ENCODE measurements at regions not wholly inside any gene's neighbourhood (a gene's known extent, or its start where the extent isn't known, plus 50 kb on each side); places are given as distances from the start of the nearest gene placed in this dataset.
"Not testable (repeated sequence)": the region's sequence is repeated elsewhere in the genome, so short reads cannot be mapped to it uniquely, and the experiment has no call there.

- H3K79me2 ChIP-seq (ENCODE audit: low read length) = no peaks in the 10 kb centered on the region
- no peaks in the 10 kb centered on the region for H3K4me1 ChIP-seq (ENCODE audit: low read length)
- H3K9ac ChIP-seq (ENCODE audit: low read length) = no peak overlapping the region
- H3F3A ChIP-seq (ENCODE audit: insufficient read depth, low read length) = no peaks in the 10 kb centered on the region
- no peak for TF ChIP-seq EZH2phosphoT487 (IDR thresholded peaks at IDR 0.05; ENCODE audit: low read length)
- no peak for TF ChIP-seq EZH2 (optimal IDR thresholded peaks at IDR 0.05; ENCODE audit: low read depth, low read length)
- TF ChIP-seq, protein P1, sequence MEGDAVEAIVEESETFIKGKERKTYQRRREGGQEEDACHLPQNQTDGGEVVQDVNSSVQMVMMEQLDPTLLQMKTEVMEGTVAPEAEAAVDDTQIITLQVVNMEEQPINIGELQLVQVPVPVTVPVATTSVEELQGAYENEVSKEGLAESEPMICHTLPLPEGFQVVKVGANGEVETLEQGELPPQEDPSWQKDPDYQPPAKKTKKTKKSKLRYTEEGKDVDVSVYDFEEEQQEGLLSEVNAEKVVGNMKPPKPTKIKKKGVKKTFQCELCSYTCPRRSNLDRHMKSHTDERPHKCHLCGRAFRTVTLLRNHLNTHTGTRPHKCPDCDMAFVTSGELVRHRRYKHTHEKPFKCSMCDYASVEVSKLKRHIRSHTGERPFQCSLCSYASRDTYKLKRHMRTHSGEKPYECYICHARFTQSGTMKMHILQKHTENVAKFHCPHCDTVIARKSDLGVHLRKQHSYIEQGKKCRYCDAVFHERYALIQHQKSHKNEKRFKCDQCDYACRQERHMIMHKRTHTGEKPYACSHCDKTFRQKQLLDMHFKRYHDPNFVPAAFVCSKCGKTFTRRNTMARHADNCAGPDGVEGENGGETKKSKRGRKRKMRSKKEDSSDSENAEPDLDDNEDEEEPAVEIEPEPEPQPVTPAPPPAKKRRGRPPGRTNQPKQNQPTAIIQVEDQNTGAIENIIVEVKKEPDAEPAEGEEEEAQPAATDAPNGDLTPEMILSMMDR (IDR thresholded peaks at IDR 0.05; ENCODE audit: low read length) = no peak
- no peak overlapping the region for H2AFZ ChIP-seq (ENCODE audit: low read length)
- H3K4me2 ChIP-seq (ENCODE audit: low read depth, low read length) = no peak overlapping the region
- H3K36me3 ChIP-seq (replicated peaks; ENCODE audit: insufficient read depth, low read length) = no peaks in the 10 kb centered on the region
- H3K9me3 ChIP-seq (replicated peaks; ENCODE audit: insufficient read depth, low read length) = no peaks in the 10 kb centered on the region
- no peak overlapping the region for H3K27ac ChIP-seq (ENCODE audit: low read length)
- no peak overlapping the region for H3K4me3 ChIP-seq (ENCODE audit: low read length)
- no peaks in the 10 kb centered on the region for H4K20me1 ChIP-seq (ENCODE audit: insufficient read depth, low read length)
- no peaks in the 10 kb centered on the region for H3K9me2 ChIP-seq (replicated peaks; ENCODE audit: insufficient read depth, low read length)
- no peak for DNase-seq
- H3K27me3 ChIP-seq (replicated peaks; ENCODE audit: insufficient read depth, low read length) = no peaks in the 10 kb centered on the region
Observed at GRCh38 chr4:53889326-53890055, 174.9 kb downstream of the CHIC2 start.

DNA sequence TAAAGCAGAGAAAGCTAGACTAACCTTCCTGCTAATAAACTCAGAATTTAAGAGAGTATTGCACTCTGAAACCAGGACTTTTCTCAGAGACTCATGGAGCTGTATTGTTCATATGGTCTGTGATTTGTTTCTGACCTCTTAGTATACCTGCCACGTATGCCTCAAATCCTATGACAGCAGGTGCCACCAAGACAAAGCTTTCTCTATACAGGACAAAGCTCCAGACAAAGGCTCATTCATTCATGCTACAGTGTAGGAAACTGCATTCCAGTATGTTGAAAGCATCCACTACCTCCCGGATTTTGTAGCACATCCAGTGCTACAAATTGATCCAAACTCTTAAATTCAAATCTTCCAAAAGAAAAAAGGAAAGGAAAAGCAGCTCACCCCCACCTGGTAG, 178.3 kb downstream of the CHIC2 start:
- H3K9me2 ChIP-seq (replicated peaks; ENCODE audit: insufficient read depth, low read length) = no peaks in the 10 kb centered on the region
- H3K27me3 ChIP-seq (replicated peaks; ENCODE audit: insufficient read depth, low read length) = no peaks in the 10 kb centered on the region
- H3K4me2 ChIP-seq (ENCODE audit: low read depth, low read length) = no peak overlapping the region
- H3K36me3 ChIP-seq (replicated peaks; ENCODE audit: insufficient read depth, low read length) = no peaks in the 10 kb centered on the region
- H3K9ac ChIP-seq (ENCODE audit: low read length) = no peak overlapping the region
- TF ChIP-seq EZH2phosphoT487 (IDR thresholded peaks at IDR 0.05; ENCODE audit: low read length) = no peak
- no peak for TF ChIP-seq EZH2 (optimal IDR thresholded peaks at IDR 0.05; ENCODE audit: low read depth, low read length)
- no peaks in the 10 kb centered on the region for H3F3A ChIP-seq (ENCODE audit: insufficient read depth, low read length)
- H3K4me1 ChIP-seq (ENCODE audit: low read length) = no peaks in the 10 kb centered on the region
- H3K27ac ChIP-seq (ENCODE audit: low read length) = no peak overlapping the region
- H3K9me3 ChIP-seq (replicated peaks; ENCODE audit: insufficient read depth, low read length) = no peaks in the 10 kb centered on the region
- H2AFZ ChIP-seq (ENCODE audit: low read length) = no peak overlapping the region
- no peaks in the 10 kb centered on the region for H3K79me2 ChIP-seq (ENCODE audit: low read length)
- no peaks in the 10 kb centered on the region for H4K20me1 ChIP-seq (ENCODE audit: insufficient read depth, low read length)
- DNase-seq = no peak
- no peak overlapping the region for H3K4me3 ChIP-seq (ENCODE audit: low read length)

- no peak overlapping the region for H3K4me3 ChIP-seq (ENCODE audit: low read length)
- H3K9me3 ChIP-seq (replicated peaks; ENCODE audit: insufficient read depth, low read length) = no peaks in the 10 kb centered on the region
- no peaks in the 10 kb centered on the region for H4K20me1 ChIP-seq (ENCODE audit: insufficient read depth, low read length)
- no peaks in the 10 kb centered on the region for H3K36me3 ChIP-seq (replicated peaks; ENCODE audit: insufficient read depth, low read length)
- H3F3A ChIP-seq (ENCODE audit: insufficient read depth, low read length) = no peaks in the 10 kb centered on the region
- no peak for DNase-seq
- no peaks in the 10 kb centered on the region for H3K4me1 ChIP-seq (ENCODE audit: low read length)
- no peak overlapping the region for H3K4me2 ChIP-seq (ENCODE audit: low read depth, low read length)
- no peaks in the 10 kb centered on the region for H3K79me2 ChIP-seq (ENCODE audit: low read length)
- H3K27me3 ChIP-seq (replicated peaks; ENCODE audit: insufficient read depth, low read length) = no peaks in the 10 kb centered on the region
- H3K9ac ChIP-seq (ENCODE audit: low read length) = no peak overlapping the region
- H3K9me2 ChIP-seq (replicated peaks; ENCODE audit: insufficient read depth, low read length) = no peaks in the 10 kb centered on the region
- H3K27ac ChIP-seq (ENCODE audit: low read length) = no peak overlapping the region
- TF ChIP-seq, protein P1 (IDR thresholded peaks at IDR 0.05; ENCODE audit: low read length) = no peak
- TF ChIP-seq EZH2phosphoT487 (IDR thresholded peaks at IDR 0.05; ENCODE audit: low read length) = no peak
- TF ChIP-seq EZH2 (optimal IDR thresholded peaks at IDR 0.05; ENCODE audit: low read depth, low read length) = no peak
- H2AFZ ChIP-seq (ENCODE audit: low read length) = no peak overlapping the region
Observed at GRCh38 chr4:53885668-53886067, 178.7 kb downstream of the CHIC2 start.

GRCh38 chr4:53877096-53877495, 187.3 kb downstream of the CHIC2 start:
- not testable (repeated sequence) for H4K20me1 ChIP-seq (ENCODE audit: insufficient read depth, low read length); H3K9ac ChIP-seq (ENCODE audit: low read length); H2AFZ ChIP-seq (ENCODE audit: low read length); H3K36me3 ChIP-seq (replicated peaks; ENCODE audit: insufficient read depth, low read length); H3K4me3 ChIP-seq (ENCODE audit: low read length); H3K9me2 ChIP-seq (replicated peaks; ENCODE audit: insufficient read depth, low read length); H3K4me1 ChIP-seq (ENCODE audit: low read length); H3K79me2 ChIP-seq (ENCODE audit: low read length); H3K9me3 ChIP-seq (replicated peaks; ENCODE audit: insufficient read depth, low read length); H3K4me2 ChIP-seq (ENCODE audit: low read depth, low read length); H3K27me3 ChIP-seq (replicated peaks; ENCODE audit: insufficient read depth, low read length); DNase-seq; H3K27ac ChIP-seq (ENCODE audit: low read length); H3F3A ChIP-seq (ENCODE audit: insufficient read depth, low read length)
